Bone marrow (tissue), 2 donors: ENCODE measurements at regions not wholly inside any gene's neighbourhood (a gene's known extent, or its start where the extent isn't known, plus 50 kb on each side); places are given as distances from the start of the nearest gene placed in this dataset.
A peak's percentile ranks its signal among the peaks of the same experiment; 100 is the strongest.

Experiments used
- DNase-seq, 2 donors: peaks; one replicate each; lab custom pipeline; 2025; lab: John Stamatoyannopoulos, UW

- no peak for DNase-seq
These were observed 141.5 kb downstream of the IRF8 start for GRCh38 chr16:86040496-86040895.

- DNase-seq, result no peak
These were observed 142.3 kb downstream of the IRF8 start for GRCh38 chr16:86041215-86041614.

- no peak for DNase-seq
These were observed 142.8 kb downstream of the IRF8 start for GRCh38 chr16:86041807-86042206.

- DNase-seq, result no peak
These were observed 143.4 kb downstream of the IRF8 start for GRCh38 chr16:86042393-86042792.

- DNase-seq, result no peak
These were observed 144.2 kb downstream of the IRF8 start for GRCh38 chr16:86042996-86043725.

GRCh38 chr16:86044241-86044671 is 145.3 kb downstream of the IRF8 start:
- peak in 1 of 2 donors; percentile 13 for DNase-seq

- DNase-seq, result no peak
These were observed 146.1 kb downstream of the IRF8 start for GRCh38 chr16:86044881-86045590.

GRCh38 chr16:86045591-86045971 is 146.6 kb downstream of the IRF8 start:
- DNase-seq, result no peak

- no peak for DNase-seq
These were observed 147.1 kb downstream of the IRF8 start for GRCh38 chr16:86046026-86046425.

GRCh38 chr16:86046667-86047270 is 147.8 kb downstream of the IRF8 start:
- DNase-seq, result no peak

GRCh38 chr16:86048221-86048620 is 149.3 kb downstream of the IRF8 start:
- no peak for DNase-seq

- DNase-seq, result no peak
These were observed 150.1 kb downstream of the IRF8 start for GRCh38 chr16:86048882-86049585.

- DNase-seq, result no peak
These were observed 150.7 kb downstream of the IRF8 start for GRCh38 chr16:86049641-86050040.

- no peak for DNase-seq
These were observed 151.1 kb downstream of the IRF8 start for GRCh38 chr16:86050111-86050510.

- DNase-seq, result no peak
These were observed 151.8 kb downstream of the IRF8 start for GRCh38 chr16:86050591-86051367.

- no peak for DNase-seq
These were observed 152.6 kb downstream of the IRF8 start for GRCh38 chr16:86051368-86052114.

- no peak for DNase-seq
These were observed 153.2 kb downstream of the IRF8 start for GRCh38 chr16:86052115-86052670.

GRCh38 chr16:86052926-86053325 is 154.0 kb downstream of the IRF8 start:
- no peak for DNase-seq

- DNase-seq, result no peak
These were observed 160.6 kb downstream of the IRF8 start for GRCh38 chr16:86059253-86060171.
